ENCODE measurements at regions not wholly inside any gene's neighbourhood (a gene's known extent, or its start where the extent isn't known, plus 50 kb on each side); places are given as distances from the start of the nearest gene placed in this dataset.

DNA sequence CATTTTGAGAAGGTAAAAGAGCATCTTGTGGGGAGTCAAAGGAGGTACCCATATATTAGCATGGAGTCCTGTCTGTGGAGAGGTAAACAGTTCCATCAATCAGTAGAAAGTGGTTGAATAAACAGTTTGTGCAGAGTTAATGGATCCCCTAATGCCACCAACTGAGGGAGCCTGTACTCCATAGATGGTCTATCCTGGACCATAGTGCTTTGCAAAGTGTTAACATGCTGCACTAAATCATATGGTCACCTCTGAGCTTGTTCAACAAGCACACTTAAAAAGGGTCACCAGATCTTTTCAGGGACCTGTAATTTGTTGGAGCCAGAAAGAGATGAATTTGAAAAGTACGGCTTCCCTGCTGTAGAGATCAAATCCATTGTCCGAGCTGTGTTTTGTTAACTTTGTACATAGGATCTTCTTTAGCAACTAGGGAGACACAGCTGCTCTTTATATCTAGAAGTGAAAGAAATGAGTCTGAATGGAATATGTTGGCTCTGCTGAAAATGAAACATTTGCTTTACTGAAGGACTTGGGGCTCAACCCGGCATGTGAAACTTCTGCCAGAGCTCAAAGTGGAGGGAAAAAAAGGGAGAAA lies 366.4 kb downstream of the ETNK1 start:
- 91% methylated on average over 3 of the region's 3 CpGs for WGBS
- TF ChIP-seq NR2F2 (IDR thresholded peaks at IDR 0.05) (no peak), GABPA (IDR thresholded peaks at IDR 0.05 in 1 of 2, conservative IDR thresholded peaks at IDR 0.05 in 1 of 2) (no peak), SP1 (IDR thresholded peaks at IDR 0.05) (no peak), FOXA2 (IDR thresholded peaks at IDR 0.05) (no peak), YY1 (IDR thresholded peaks at IDR 0.05) (no peak), EGR1 (IDR thresholded peaks at IDR 0.05; ENCODE audit: low read depth in 2 of 2) (no peak), RXRA (IDR thresholded peaks at IDR 0.05) (no peak), TAF1 (conservative IDR thresholded peaks at IDR 0.05) (no peak), JUND (IDR thresholded peaks at IDR 0.05) (no peak), FOXA1 (IDR thresholded peaks at IDR 0.05) (no peak), HNF4A (conservative IDR thresholded peaks at IDR 0.05) (no peak), RAD21 (IDR thresholded peaks at IDR 0.05) (no peak)
- TF ChIP-seq, protein P1, sequence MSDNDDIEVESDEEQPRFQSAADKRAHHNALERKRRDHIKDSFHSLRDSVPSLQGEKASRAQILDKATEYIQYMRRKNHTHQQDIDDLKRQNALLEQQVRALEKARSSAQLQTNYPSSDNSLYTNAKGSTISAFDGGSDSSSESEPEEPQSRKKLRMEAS (IDR thresholded peaks at IDR 0.05): no peak
- TF ChIP-seq, protein P2, sequence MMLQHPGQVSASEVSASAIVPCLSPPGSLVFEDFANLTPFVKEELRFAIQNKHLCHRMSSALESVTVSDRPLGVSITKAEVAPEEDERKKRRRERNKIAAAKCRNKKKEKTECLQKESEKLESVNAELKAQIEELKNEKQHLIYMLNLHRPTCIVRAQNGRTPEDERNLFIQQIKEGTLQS (IDR thresholded peaks at IDR 0.05): no peak
- TF ChIP-seq, protein P3, sequence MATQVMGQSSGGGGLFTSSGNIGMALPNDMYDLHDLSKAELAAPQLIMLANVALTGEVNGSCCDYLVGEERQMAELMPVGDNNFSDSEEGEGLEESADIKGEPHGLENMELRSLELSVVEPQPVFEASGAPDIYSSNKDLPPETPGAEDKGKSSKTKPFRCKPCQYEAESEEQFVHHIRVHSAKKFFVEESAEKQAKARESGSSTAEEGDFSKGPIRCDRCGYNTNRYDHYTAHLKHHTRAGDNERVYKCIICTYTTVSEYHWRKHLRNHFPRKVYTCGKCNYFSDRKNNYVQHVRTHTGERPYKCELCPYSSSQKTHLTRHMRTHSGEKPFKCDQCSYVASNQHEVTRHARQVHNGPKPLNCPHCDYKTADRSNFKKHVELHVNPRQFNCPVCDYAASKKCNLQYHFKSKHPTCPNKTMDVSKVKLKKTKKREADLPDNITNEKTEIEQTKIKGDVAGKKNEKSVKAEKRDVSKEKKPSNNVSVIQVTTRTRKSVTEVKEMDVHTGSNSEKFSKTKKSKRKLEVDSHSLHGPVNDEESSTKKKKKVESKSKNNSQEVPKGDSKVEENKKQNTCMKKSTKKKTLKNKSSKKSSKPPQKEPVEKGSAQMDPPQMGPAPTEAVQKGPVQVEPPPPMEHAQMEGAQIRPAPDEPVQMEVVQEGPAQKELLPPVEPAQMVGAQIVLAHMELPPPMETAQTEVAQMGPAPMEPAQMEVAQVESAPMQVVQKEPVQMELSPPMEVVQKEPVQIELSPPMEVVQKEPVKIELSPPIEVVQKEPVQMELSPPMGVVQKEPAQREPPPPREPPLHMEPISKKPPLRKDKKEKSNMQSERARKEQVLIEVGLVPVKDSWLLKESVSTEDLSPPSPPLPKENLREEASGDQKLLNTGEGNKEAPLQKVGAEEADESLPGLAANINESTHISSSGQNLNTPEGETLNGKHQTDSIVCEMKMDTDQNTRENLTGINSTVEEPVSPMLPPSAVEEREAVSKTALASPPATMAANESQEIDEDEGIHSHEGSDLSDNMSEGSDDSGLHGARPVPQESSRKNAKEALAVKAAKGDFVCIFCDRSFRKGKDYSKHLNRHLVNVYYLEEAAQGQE (IDR thresholded peaks at IDR 0.05): no peak
- TF ChIP-seq, protein P4, sequence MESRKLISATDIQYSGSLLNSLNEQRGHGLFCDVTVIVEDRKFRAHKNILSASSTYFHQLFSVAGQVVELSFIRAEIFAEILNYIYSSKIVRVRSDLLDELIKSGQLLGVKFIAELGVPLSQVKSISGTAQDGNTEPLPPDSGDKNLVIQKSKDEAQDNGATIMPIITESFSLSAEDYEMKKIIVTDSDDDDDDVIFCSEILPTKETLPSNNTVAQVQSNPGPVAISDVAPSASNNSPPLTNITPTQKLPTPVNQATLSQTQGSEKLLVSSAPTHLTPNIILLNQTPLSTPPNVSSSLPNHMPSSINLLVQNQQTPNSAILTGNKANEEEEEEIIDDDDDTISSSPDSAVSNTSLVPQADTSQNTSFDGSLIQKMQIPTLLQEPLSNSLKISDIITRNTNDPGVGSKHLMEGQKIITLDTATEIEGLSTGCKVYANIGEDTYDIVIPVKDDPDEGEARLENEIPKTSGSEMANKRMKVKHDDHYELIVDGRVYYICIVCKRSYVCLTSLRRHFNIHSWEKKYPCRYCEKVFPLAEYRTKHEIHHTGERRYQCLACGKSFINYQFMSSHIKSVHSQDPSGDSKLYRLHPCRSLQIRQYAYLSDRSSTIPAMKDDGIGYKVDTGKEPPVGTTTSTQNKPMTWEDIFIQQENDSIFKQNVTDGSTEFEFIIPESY (IDR thresholded peaks at IDR 0.05): no peak
- TF ChIP-seq, protein P5, sequence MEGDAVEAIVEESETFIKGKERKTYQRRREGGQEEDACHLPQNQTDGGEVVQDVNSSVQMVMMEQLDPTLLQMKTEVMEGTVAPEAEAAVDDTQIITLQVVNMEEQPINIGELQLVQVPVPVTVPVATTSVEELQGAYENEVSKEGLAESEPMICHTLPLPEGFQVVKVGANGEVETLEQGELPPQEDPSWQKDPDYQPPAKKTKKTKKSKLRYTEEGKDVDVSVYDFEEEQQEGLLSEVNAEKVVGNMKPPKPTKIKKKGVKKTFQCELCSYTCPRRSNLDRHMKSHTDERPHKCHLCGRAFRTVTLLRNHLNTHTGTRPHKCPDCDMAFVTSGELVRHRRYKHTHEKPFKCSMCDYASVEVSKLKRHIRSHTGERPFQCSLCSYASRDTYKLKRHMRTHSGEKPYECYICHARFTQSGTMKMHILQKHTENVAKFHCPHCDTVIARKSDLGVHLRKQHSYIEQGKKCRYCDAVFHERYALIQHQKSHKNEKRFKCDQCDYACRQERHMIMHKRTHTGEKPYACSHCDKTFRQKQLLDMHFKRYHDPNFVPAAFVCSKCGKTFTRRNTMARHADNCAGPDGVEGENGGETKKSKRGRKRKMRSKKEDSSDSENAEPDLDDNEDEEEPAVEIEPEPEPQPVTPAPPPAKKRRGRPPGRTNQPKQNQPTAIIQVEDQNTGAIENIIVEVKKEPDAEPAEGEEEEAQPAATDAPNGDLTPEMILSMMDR (IDR thresholded peaks at IDR 0.05; ENCODE audit: low read depth, low read length, missing input control): no peak
- H3K36me3 ChIP-seq (ENCODE audit: control insufficient read depth in 4 of 4, insufficient read depth in 3 of 4, low read depth in 1 of 4, low read length in 3 of 4): no peaks in the 10 kb centered on the region
- H3K4me1 ChIP-seq (ENCODE audit: control insufficient read depth in 4 of 4, insufficient read depth in 4 of 4, low read length in 3 of 4): no peaks in the 10 kb centered on the region
- no peaks in the 10 kb centered on the region for H3K27me3 ChIP-seq (ENCODE audit: control insufficient read depth in 4 of 4, insufficient read depth in 4 of 4, low read length in 3 of 4)
- H3K27ac ChIP-seq (ENCODE audit: low read depth in 1 of 2, low read length in 2 of 2): no peak overlapping the region
- no peaks in the 10 kb centered on the region for H3K9me3 ChIP-seq (ENCODE audit: control insufficient read depth in 4 of 4, low read length in 3 of 4)
- no peak overlapping the region for H3K9ac ChIP-seq (ENCODE audit: low read depth in 1 of 2, low read length in 2 of 2)
- DNase-seq (ENCODE audit: low spot score): no peak
- H3K4me3 ChIP-seq (ENCODE audit: low read depth in 1 of 3, low read length in 3 of 3): no peak overlapping the region

Data from liver (tissue), 8 donors.